HG02588 (cell line): ENCODE measurements at regions not wholly inside any gene's neighbourhood (a gene's known extent, or its start where the extent isn't known, plus 50 kb on each side); places are given as distances from the start of the nearest gene placed in this dataset.

ENCODE experiments used
- ATAC-seq: cut with Tn5 transposase; IDR thresholded peaks from one replicate; pipeline ENCODE4 v1.9.1; 2021; ENCODE audit warnings: mild to moderate bottlenecking, moderate library complexity; ENCODE audit not compliant: unreplicated experiment

DNA sequence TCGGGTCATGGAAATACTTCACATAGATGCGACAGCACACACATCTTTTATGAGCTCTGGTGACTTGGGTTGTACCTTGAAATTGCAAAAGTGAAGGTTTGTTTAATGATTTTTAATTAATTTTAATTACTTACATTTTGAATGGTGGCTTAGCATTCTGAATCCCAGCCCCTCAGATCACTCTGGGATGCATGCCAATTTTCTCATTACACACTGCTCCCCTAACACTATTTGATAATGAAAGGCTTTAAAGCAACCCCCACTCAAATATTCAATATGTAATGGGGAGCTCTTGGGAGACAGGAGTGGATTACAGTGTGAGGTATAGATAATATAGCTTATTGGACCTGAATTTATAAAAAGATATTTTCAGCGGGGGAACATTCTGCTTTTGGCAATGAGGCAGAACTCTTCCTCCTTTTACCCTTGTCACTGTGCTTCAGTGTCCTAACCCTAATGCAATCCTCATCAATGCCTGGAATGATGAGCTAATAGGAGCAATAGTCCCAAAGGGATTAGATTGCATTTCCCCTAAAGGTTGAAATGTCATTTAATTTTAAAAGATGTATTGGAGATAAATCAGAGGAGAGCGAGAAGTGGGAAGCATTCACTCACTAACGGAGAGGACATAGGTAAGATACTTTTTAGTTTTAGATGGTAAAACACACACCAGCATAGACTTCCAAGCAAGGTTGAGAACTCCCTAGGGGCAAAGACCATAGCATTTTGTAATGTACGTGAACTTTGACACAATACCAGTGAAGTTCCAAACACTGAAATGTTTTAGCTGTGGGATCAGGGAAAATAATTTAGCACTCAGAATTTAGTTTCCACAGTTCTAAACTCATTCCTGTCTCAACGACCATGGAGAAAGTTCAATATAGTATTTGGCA lies 384.1 kb upstream of the PLXNA2 start:
- ATAC-seq: no peak

DNA sequence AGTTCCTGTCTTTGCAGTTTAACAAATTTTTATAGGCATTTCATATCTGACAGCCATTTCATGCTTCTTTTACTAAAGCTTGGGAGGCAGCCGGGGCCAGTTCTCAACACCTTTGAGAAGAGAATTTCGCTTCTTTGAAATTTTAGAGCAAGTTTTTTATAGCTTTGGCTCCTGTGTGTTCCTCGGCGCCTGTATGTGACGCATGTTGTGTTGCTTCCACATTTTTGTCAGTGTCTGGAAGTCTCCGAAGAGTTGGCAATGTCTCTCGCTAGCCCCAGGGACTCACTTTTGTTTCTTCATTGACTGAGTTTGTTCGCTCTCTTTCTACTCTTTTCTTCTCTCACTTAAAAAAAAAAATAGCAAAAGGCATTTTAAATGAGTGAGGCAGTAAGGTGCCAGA lies 386.9 kb upstream of the PLXNA2 start:
- no peak for ATAC-seq

DNA sequence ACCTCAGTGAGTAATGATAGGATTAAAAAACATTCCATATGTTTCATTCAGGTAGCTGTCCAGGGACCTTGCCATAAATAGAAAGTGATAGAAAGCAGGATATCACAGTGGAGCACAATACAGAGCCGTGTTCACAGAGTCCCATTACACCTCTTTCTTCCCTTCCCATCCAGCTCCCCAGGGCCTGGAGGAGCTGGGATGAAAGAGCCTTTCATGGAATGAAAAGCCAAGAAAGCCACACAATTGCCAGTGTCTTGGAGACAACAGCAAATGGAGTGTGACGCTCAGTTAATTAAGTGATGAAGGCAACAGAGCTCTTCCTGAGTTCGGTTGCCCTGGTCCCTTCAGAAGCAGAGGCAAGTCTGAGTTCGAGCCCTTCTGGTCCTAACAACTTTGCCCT lies 387.3 kb upstream of the PLXNA2 start:
- ATAC-seq: no peak

DNA sequence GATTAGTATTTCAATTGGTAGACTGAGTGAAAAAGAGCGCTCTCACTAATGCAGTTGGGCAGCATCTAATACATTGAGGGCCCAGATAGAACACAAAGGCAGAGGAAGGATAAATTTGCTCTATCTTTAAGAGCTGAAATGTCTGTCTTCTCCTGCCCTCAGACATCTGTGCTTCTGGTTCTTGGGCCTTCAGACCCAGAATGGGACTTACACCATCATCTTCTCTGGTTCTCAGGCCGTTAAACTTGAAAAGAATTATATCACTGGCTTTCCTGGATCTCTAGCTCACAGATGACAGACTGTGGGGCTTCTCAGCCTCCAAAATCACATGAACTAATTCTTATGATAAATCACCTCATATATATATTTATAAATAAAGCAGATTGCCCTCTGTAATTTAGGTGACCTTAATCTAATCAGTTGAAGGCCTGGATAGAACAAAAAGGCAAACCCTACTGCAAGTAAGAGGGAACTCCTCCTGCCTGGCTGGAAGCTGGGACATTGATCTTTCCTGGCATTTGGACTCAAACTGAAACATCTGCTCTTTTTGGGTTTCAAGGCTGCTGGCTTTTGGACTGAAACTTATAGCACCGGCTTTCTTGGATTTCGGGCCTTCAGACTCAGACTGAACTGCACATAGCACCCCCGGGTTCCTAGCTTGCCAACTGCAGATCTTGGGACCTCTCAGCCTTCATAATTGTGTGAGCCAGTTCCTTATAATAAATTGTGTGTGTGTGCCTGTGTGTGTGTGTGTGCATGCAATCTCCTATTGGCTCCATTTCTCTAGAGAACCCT lies 390.4 kb upstream of the PLXNA2 start:
- ATAC-seq: no peak

DNA sequence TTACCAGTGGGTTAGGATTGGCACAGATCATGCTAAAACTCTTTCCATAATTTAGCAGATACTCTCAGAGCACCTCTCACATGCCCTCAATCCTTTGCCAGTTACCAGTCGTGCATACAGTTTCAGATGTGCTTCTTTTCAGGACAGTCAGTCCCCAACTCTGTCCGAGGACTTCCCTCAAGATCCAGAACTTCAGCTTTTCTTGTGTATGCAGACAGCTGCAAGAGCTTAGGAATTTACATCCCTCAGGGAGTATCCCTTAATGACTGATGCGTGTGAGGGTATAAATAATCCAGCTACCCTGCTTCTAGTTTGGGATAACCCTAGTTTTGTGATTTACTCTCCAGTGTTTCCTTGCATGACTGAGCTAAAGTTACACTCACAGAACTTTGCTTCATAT lies 393.0 kb upstream of the PLXNA2 start:
- no peak for ATAC-seq

DNA sequence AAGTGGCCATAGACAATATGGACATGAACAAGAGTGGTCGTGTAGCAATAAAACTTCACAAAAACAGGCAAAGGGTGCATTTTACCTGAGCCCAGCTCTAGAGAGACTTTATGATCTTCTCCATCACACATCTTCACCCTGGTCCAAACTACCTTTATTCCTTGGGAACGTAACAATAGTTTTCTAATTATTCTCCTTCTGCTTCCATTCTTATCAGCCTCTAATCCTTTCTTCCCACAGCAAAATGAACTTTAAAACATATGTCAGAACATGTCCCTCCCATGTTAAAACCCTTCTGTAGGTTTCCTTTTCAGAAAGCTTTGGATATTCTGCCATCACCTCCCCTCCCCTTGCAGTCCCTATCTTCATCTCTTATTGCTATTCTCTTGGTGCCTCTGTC lies 395.2 kb upstream of the PLXNA2 start:
- no peak for ATAC-seq

DNA sequence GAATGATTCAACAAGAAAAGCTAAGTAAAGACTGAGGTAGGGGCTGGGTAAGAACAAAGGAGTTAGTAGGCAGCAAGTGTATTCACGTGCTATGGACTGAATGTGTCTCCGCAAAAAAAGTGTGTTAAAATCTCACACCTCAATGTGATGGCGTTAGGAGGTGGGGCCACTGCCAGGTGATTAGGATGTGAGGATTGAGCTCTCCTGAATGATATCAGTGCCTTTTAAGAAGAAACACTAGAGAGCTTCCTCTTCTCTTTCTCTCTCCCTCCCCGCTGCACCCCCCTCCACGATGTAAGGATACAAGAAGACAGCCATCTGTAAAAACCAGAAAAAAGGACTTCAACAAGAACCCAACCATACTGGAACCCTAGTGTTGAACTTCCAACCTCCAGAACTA lies 396.1 kb upstream of the PLXNA2 start:
- no peak for ATAC-seq

DNA sequence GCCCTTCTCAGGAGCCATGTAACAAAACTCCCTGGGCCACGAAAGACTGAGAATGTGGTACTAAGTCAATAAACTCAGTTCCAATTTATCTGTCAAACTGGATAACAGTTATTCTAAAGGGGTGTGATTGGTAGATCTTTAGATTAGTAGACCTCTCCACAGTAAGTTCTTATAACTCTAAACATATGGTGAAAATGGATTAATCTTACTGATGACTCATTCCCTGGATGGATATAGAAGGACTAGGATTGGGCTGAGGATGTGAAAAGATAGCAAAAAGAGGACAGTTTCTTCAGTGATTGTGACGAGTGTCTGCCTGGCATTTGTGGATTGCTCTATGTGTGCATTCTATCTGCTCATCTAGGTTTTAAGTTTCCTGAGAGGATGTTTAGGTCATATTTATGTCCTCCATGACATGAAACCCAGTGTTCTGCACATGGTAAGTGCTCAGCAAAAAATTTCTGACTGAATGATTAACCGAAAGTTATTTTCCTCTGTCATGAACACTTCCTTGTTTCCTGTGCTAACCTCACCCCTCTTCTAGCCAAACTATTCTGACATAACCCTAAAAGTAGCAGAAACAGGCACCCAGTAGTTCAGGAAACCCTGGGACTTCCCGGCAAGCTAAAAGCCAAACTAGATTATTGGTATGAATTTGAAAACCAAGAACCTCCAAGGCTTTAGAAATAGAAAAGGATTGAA lies 397.5 kb upstream of the PLXNA2 start:
- peak; percentile 77 for ATAC-seq

DNA sequence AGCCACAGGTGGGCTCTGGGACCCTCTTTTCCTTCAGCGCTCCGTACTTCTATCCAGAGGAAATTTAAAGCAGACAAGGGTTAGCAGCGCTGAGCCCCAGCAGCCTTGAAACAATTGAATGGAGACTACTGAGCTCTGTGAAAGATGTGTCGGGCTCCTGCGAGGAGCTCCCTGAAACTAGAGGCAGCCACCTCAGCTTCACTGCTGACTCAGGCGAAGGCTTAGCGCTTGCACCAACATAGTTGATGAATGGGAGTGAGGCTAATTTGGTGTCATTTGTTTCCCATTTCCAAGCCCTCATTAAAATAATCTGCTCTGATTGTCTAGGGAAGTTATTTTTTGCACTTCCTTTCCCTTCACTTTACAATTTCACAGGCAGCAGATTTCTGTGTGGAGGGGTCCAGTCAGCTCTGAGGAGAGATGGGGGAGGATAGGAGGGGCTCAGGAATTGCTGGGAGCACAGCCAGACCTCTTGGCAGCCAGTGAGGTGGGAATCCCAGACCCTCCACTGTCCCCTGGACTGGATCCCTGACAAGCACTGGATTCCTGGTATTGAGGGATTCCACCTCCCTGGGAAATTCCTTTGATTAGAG lies 398.9 kb upstream of the PLXNA2 start:
- ATAC-seq: no peak

DNA sequence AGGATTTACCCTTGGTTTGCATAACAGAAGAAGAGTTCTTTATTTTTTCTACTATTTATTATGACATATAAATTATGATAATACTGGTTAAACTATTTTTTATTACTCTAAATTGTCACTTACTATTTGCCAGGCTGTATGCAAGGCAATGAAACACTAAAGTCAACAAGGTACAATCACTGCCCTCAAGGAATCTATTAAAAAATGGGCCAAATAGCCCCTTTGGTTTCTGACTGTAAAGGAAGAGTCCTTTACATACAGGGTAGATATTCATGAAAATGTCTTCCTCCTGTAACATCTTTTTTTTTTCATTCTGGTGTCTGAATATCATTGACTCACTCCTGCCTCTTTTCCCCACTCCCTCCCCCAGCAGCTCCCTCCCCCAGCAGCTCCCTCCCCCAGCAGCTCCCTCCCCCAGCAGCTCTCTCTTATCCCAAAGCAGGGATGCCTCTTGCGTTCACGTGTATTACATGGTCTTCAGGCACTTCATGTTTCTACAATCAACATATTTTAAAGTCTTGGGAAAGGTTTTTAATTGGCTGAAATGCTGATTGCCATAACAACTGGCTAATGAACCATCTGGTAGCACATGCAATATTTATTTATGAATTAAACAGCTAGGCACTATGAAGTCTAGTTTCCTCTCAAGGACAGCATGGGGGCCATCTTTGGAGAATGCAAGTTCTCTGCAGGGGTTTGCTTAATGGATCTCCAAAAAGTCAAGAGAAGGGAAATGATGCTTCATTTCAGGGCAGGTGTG lies 400.4 kb upstream of the PLXNA2 start:
- no peak for ATAC-seq

DNA sequence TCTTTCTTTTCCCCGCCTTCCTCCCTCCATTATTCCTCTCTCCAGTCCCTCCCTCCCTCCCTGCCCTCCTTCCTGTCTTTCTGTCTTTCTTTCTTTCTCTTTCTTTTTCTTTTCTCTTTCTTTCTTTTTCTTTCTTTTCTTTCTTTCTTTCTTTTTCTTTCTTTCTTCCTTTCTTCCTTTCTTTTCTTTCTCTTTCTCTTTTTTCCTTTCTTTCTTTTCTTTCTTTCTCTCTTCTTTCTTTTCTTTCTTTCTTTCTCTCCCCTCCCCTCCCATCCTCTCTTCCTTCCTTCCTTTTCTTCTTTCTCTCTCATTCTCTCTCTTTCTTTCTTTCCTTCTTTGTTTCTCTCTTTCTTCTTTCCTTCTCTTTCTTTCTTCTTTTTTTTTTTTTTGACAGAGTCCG lies 402.2 kb upstream of the PLXNA2 start:
- no peak for ATAC-seq

DNA sequence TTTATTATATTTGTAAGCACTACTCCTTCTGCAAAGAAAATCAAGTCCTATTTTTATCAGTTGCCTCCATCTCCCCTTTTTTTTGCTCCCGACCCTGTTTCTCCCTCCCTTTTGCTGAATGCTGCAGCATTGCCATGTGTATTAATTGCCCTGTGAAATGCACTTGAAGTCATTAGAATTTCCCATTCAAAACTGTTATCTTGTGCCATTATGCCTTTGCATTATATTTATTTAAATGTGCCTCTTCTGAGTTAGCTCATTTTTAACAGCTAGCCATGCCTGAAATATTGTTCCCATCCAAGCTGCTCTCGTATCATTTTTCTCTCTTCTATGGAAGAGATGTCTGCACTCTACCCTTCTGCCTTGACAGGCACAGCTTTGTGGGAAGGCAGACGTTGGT lies 404.0 kb upstream of the PLXNA2 start:
- ATAC-seq: no peak

DNA sequence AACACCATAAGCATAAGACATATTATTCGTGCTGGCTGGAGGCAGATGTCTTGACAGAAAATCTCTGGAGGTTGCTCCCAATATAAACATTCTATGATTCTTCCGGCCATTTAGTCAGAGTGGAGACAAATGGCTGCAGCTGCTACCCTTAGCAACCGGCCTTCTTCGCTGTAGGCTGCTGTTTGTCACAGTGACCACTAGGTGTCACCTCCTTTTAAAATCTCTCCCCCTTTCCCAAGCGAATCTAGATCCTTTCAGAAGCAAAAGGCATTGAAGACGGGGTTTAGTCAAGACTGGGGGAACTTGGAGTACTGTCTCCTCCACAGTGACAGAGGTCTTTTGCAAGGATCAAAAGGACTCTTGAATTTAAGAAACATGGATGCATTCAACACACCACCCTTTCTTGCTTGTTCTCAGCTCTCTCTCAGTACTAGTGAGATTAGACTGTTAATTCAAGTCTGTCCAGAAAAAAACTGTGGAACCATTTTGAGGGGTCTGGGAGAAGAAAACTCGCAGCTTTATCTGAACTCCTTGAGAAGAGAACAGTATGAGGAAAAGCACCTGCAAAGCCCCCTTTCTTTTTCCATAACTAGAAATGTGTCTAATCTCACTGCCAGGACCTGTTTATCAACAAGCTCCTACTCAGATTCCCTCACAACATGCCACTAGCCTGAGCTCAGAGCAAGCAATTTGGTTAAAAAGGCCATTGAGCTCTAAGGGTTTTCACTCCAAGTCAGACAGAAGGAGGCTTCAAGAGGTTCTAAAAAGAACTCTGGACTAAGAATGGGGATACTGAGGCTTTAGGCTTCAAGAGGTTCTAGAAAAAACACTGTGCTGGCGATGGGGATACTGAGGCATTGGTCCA lies 408.3 kb upstream of the PLXNA2 start:
- ATAC-seq: peak; percentile 86

DNA sequence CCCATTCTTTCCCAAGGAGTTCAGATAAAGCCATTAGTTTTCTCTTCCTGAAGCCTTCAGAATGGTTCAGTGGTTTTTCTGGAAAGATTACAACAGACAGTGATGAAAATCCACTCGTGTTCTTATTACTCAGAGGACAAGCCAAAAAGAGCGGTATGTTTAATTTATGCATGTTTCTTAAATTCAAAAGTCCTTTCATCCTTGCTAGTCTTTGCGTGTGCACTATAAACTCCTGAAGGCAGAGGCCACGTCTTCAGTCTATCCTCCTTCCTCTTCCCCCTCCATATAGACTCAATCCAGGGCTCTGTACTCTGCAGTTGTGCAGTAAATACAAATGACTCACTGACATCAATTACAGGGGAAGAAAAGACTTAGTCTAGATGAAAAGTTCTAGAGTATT lies 409.2 kb upstream of the PLXNA2 start:
- no peak for ATAC-seq

DNA sequence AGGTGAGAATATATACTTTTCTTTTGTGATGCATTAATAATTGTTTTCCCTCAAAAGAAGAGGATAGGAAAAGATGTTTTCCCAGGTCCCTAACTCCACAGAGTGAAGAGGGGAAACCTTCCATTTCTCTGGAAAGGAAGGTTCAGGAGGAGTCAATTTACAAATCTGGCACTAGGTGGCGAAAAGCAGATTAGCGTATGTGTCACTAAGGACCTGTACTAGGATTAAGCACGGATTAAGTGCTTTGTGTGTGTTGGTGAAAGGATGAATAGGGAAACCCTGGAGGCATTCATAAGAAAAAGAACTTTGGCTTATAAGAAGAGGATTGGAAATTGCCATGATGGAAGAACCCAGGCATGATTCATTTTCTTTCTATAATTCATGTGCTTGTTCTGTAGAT lies 410.1 kb upstream of the PLXNA2 start:
- ATAC-seq: no peak

DNA sequence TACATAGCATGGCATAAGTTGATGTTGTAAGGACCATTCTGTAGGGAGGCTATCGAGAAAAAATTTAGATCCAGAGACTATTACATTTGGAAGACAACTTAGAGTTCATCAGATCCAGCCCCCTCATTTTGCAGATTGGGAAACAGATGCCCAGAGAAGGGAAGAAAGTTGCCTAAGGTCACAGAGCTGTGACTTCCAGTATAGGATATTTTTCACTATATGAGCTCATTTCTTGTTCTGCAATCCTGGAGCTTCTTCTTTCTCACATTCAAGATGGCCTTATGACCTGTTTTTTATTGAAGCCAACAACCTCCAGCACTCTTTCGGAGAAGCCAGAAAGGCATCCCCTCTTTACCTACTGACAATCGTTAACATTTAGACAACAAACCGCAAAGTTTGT lies 421.8 kb upstream of the PLXNA2 start:
- ATAC-seq: no peak

DNA sequence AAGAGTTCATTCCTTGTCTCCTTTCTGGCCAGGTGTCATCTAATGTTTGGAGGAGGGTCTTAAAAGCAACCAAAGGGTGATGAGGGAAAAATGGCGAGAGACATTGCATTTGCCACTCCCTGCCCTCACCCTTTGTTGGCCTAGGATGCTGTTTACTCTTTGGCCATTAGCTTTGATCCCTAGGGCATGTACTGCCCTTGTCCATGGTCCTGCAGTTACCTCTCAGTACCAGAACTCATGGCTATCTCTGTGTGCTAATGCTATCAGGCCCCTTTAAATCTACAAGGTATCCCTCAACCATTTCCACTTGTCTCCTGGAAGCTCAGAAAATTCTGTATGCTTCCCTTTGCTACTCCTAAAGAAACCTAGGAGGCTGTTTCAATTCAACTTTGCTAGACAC lies 424.8 kb upstream of the PLXNA2 start:
- no peak for ATAC-seq

DNA sequence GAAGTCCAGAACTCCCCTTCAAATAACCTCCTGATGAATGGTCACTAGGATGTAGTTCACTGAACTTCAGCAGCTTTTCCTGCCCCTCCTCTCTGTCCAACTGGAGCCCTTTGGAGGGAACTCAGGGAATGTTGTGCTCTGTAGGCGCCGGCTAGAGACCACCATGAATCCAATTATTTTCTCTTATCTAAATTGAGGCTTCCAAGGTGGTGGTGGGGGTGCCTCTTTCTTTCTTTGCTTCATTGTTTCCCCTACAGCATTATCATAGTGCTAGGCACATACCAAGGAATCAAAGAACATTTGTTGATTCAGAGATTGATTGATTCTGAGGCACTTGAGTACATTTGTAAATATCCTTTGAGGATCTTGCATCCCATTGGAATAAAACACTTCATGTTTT lies 426.6 kb upstream of the PLXNA2 start:
- no peak for ATAC-seq

DNA sequence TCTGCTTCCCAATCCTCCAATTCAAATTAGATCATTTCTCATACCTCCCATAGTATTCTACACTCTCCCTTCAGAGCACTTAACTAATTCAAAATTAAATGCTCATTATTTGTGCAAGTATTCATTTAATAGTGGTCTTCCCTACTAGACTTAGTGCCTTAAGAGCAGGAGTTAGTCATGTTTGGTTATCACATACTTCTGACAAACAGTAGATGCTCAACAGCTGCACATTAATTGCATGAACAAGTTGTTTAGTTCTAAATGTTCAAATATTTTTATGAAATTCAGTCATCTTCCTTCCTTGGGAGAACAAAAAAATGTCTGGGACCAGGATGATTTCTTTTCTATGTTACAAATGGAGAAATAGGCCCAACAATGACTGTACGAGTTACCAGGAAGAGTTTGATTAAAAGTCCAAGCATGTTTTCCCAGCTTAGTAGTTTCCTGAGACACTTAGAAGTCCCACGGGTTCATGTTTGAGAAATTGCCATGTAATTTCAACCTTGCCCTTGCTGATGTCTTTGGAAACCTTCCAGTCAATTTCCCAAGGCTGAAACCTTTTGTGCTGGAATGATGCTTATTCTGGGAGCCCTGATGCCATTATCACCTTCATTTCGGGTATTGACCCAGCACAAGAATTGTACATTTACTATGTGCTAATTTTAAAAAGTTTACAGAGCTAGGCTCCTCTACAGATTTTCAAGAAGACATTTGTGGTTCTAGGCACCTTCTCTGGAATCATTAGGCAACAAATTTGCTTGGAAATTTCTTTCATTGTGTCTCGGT lies 437.9 kb upstream of the PLXNA2 start:
- no peak for ATAC-seq
